Spinal cord (tissue), 9 donors: ENCODE measurements at regions not wholly inside any gene's neighbourhood (a gene's known extent, or its start where the extent isn't known, plus 50 kb on each side); places are given as distances from the start of the nearest gene placed in this dataset.
"Not testable (repeated sequence)": the region's sequence is repeated elsewhere in the genome, so short reads cannot be mapped to it uniquely, and the experiment has no call there.

Experiments used
- DNase-seq, 6 donors: peaks; one replicate each; pipeline versions ENCODE4 v3.0.0 to v3.0.0-alpha.2; 2013 to 2015; ENCODE audit warnings: low spot score in 6 of 6, low read depth in 4 of 6
- H3K27ac ChIP-seq: one replicate; pipeline ENCODE4 v1.5.1; 2013; ENCODE audit warnings: low read depth, low read length, control low read depth
- H3K27me3 ChIP-seq: one replicate; pipeline ENCODE4 v1.6.1; 2013; ENCODE audit warnings: low read length; ENCODE audit not compliant: control insufficient read depth, insufficient read depth
- H3K36me3 ChIP-seq: one replicate; pipeline ENCODE4 v1.6.1; 2013; ENCODE audit warnings: low read length; ENCODE audit not compliant: control insufficient read depth, insufficient read depth
- H3K4me1 ChIP-seq: one replicate; pipeline ENCODE4 v1.6.1; 2013; ENCODE audit warnings: low read length; ENCODE audit not compliant: control insufficient read depth, insufficient read depth
- H3K4me3 ChIP-seq: one replicate; pipeline ENCODE4 v1.5.1; 2013; ENCODE audit warnings: low read depth, low read length, control low read depth
- H3K9me3 ChIP-seq: one replicate; pipeline ENCODE4 v1.6.1; 2013; ENCODE audit warnings: low read length; ENCODE audit not compliant: control insufficient read depth, insufficient read depth
- WGBS: methylation state at CpG from one replicate; pipeline ENCODE4 v1.1.5; 2013; ENCODE audit warnings: missing lambda C conversion rate; ENCODE audit not compliant: insufficient coverage; 5-methylcytosine and 5-hydroxymethylcytosine counted together
- donor health status: healthy.

DNA sequence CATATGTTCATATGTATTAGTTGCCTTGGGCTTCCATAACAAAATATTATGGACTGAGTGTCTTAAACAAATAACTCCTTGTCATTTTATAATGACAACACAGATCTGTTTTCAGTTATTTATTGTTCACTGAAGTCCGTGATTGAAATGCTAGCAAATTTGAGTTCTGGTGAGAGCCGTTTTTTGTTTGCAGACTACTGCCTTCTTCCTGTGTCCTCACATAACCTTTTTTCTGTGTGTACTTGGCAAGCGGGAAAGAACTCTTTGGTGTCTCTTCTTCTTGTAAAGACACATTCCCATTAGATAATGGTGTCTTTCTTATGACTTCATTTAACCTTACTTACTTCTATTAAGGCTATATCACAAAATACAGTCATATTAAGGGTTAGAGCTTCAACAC lies 482.9 kb upstream of the EYS start:
- H3K4me3 ChIP-seq: no peak overlapping the region
- H3K36me3 ChIP-seq: no peaks in the 10 kb centered on the region
- H3K4me1 ChIP-seq: no peaks in the 10 kb centered on the region
- no CpG with 5 or more reads among the region's 3 CpGs for WGBS
- no peak for DNase-seq
- H3K27ac ChIP-seq: no peak overlapping the region
- H3K27me3 ChIP-seq: no peaks in the 10 kb centered on the region
- H3K9me3 ChIP-seq: no peaks in the 10 kb centered on the region

DNA sequence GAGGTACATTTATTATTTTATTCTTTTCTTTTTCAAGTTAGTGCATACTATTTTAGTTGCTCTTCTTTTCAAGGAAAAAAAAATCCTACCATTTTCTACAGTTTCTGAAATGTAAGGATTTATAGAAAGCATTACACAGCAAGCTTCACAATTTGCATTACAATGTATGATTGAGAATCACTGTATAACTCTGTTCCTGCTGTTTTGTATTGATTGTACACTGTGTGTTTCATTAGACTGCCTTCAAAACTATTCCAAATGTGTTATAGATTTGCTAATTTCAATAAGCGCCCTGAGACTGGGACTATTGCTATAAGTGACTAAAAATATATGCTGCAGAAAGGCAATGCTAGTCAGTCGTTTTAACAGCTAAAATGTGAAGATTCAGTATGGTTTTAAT lies 479.7 kb upstream of the EYS start:
- WGBS: no CpG with 5 or more reads among the region's 2 CpGs
- H3K9me3 ChIP-seq: no peaks in the 10 kb centered on the region
- peak in 1 of 6 donors; percentile 68 for DNase-seq

DNA sequence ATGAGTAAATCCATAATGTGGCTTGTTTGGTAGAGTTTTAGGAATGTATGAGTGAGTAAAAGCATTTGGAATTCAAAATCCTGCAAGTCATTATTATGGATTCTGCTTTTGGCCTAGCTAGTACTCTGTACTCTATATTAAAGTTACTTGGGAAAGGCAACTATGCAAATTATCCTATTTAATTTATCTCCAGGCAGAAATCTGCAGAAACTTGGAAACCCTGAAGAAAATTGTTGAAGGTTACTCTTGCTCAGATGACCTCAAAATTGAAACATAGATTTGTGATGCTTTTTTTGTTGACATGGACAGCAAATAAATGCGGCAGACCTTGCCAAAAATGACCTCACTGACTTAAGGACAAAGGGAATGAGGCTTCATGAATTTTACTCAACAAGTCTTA lies 477.1 kb upstream of the EYS start:
- H3K36me3 ChIP-seq: no peaks in the 10 kb centered on the region
- WGBS: no CpG with 5 or more reads among the region's 1 CpG
- H3K27me3 ChIP-seq: no peaks in the 10 kb centered on the region
- H3K9me3 ChIP-seq: no peaks in the 10 kb centered on the region
- H3K4me1 ChIP-seq: no peaks in the 10 kb centered on the region
- no peak overlapping the region for H3K27ac ChIP-seq
- H3K4me3 ChIP-seq: no peak overlapping the region
- peak in 1 of 6 donors; percentile 8 for DNase-seq

More for the DNA sequence above, 479.7 kb upstream of the EYS start:
- H3K27ac ChIP-seq: no peak overlapping the region
- H3K36me3 ChIP-seq: no peaks in the 10 kb centered on the region
- no peaks in the 10 kb centered on the region for H3K27me3 ChIP-seq
- H3K4me3 ChIP-seq: no peak overlapping the region
- H3K4me1 ChIP-seq: no peaks in the 10 kb centered on the region

DNA sequence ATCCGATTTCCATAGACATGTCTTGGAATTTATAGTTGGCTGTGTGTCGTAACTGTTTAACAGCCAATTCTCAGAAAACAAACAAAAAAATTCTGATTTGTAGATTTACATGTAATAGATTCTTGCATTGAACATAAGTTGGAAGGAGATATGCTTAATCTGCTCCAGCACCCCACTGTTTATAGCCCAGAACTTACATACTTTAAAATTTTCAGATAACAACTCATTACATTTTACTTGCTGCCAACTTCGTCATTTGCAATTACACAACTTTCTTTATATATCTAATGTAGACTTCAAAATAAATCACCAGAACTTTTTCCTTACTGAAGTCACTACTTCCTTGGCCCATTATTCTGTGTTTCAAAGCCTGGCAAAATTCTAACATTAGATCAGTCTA lies 472.3 kb upstream of the EYS start:
- H3K36me3 ChIP-seq: no peaks in the 10 kb centered on the region
- DNase-seq: peak in 1 of 6 donors; percentile 44

DNA sequence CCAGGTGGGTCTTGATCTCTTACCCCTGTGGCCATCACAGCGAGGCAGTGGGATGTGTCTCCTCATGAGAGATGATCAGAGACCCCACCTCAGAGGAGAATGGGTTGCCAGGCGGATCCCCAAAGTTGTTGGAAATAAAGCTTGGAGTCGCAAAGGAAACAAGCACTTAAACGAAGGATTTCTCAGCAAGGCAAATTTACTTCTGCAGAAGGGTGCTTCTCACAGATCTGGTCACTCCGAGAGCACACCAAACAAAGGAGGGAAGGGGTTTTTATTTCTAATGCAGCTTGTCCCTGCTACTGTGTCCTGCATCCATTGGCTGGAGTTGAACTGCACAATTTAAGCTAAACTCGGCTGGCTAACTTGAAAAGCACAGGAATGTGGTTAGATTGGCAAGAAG lies 466.6 kb upstream of the EYS start:
- Histone ChIP-seq H3K27me3 (no peaks in the 10 kb centered on the region), H3K36me3 (no peaks in the 10 kb centered on the region), H3K27ac (no peak overlapping the region), H3K4me1 (no peaks in the 10 kb centered on the region), H3K9me3 (peaks cover 2% of the 10 kb centered on the region), H3K4me3 (no peak overlapping the region)
- WGBS: 77% methylated on average over 3 of the region's 6 CpGs
- no peak for DNase-seq

More for the DNA sequence above, 472.3 kb upstream of the EYS start:
- H3K27ac ChIP-seq: no peak overlapping the region
- H3K9me3 ChIP-seq: no peaks in the 10 kb centered on the region
- no peaks in the 10 kb centered on the region for H3K27me3 ChIP-seq
- H3K4me1 ChIP-seq: no peaks in the 10 kb centered on the region
- 90% methylated on average over 1 of the region's 3 CpGs for WGBS
- H3K4me3 ChIP-seq: no peak overlapping the region

DNA sequence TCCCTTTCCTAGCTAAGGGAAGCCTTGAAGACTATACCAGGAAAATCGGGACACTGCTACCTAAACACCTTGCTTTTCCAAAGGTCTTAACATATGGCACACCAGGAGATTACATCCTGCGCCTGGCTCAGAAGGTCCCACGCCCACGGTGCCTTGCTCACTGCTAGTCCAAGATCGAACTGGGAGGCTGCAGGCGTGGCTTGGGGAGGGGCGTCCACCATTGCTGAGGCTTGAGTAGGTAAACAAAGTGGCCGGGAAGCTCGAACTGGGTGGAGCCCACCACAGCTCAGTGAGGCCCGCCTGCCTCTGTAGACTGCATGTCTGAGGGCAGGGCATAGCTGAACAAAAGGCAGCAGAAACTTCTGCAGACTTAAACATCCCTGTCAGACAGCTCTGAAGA lies 459.7 kb upstream of the EYS start:
- WGBS: 98% methylated on average over 10 of the region's 10 CpGs
- H3K9me3 ChIP-seq, H3K4me3 ChIP-seq, H3K27me3 ChIP-seq, DNase-seq, H3K4me1 ChIP-seq, H3K36me3 ChIP-seq, H3K27ac ChIP-seq: not testable (repeated sequence)

DNA sequence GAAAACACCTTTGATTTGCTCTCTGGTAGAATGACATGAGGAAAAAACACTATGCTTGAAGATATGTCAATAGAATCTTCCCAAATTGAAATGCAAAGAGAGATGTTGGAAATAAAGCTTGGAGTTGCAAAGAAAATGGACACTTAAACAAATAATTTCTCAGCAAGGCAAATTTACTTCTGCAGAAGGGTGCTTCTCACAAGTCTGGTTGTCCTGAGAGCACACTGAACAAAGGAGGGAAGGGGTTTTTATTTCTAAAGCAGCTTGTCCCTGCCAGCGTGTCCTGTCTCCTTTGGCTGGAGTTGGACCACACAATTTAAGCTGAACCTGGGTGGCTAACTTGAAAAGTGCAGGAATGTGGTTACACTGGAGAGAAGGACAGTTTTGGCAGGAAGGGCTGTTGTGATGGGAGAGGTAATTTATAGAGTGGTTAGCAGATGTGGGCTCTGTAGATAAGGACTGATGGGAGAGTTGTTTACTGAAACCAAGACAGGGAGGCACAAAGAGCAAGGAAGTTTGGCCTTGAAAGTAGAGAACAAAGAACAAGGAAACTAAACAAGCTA lies 454.6 kb upstream of the EYS start:
- Histone ChIP-seq H3K27ac (no peak overlapping the region), H3K36me3 (no peaks in the 10 kb centered on the region), H3K4me3 (no peak overlapping the region), H3K4me1 (no peaks in the 10 kb centered on the region), H3K27me3 (no peaks in the 10 kb centered on the region), H3K9me3 (no peaks in the 10 kb centered on the region)
- WGBS: 40% methylated on average over 1 of the region's 1 CpG
- DNase-seq: no peak

DNA sequence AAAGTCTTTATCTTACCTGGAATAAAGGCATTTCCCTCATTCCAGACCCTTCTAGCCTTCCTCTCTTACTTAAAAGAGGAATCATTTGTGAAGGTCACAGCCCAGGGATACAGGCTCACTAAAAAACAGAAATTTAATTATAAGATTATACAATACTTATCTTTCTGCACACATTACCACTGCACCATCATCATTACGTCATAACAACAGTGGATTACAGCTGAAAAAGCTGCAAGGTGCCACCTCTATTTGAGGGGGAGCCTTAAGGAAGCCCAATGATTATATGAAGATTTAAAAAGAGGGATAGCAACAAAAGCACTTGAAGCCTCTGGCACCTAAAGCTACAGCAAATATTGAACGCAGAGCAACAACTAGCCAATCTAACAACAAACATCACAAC lies 452.9 kb upstream of the EYS start:
- Histone ChIP-seq H3K27me3 (no peaks in the 10 kb centered on the region), H3K9me3 (no peaks in the 10 kb centered on the region), H3K27ac (no peak overlapping the region), H3K4me3 (no peak overlapping the region), H3K36me3 (no peaks in the 10 kb centered on the region), H3K4me1 (no peaks in the 10 kb centered on the region)
- no peak for DNase-seq
- no CpG with 5 or more reads among the region's 2 CpGs for whole genome bisulfite sequencing

DNA sequence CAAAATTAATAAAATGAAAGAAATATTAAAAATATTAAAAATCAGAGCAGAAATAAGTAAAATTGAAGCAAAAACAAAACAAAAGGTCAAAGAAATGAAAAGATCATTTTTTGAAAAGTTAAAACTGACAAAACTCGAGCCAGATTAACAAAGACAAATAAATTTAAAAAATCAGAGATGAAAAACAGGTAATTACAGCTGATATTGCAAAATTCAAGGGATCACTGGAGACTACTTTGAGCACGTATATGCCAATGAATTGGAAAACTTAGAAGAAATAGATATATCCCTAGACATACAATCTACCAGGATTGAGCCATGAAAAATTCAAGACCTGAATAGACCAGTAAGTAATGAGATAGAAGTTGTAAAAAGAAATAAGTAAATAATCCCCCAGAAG lies 446.2 kb upstream of the EYS start:
- H3K27me3 ChIP-seq: no peaks in the 10 kb centered on the region
- H3K4me3 ChIP-seq: no peak overlapping the region
- no peaks in the 10 kb centered on the region for H3K4me1 ChIP-seq
- no peaks in the 10 kb centered on the region for H3K9me3 ChIP-seq
- H3K36me3 ChIP-seq: no peaks in the 10 kb centered on the region
- H3K27ac ChIP-seq: no peak overlapping the region
- no peak for DNase-seq
- no CpG with 5 or more reads among the region's 2 CpGs for WGBS

DNA sequence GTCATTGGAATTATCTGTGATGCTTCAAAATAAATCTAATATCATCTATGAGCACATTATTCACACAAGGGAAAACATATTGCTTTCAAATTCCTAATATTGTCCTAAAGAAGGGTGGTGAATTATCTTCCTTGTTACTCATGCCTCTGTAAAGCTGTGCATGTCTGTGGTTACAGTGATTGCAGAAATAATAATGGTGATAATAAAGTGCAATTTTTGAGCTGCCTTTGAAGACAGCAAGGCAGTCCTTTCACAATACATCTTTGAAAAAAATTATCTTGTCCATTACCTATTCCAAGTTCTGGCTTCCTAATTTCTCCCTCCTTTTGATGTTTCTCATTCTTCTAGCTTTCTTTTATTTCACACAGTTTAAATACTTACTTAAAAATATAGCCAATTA lies 442.1 kb upstream of the EYS start:
- H3K36me3 ChIP-seq: no peaks in the 10 kb centered on the region
- no peak for DNase-seq
- H3K9me3 ChIP-seq: no peaks in the 10 kb centered on the region
- H3K4me1 ChIP-seq: no peaks in the 10 kb centered on the region
- no peak overlapping the region for H3K27ac ChIP-seq
- H3K4me3 ChIP-seq: no peak overlapping the region
- no peaks in the 10 kb centered on the region for H3K27me3 ChIP-seq
